ENCODE measurements at regions not wholly inside any gene's neighbourhood (a gene's known extent, or its start where the extent isn't known, plus 50 kb on each side); places are given as distances from the start of the nearest gene placed in this dataset.

- no peak for TF ChIP-seq POLR2A (IDR thresholded peaks at IDR 0.05; ENCODE audit: low read depth, low read length)
- no peak for TF ChIP-seq TAF1 (IDR thresholded peaks at IDR 0.05; ENCODE audit: low read depth, low read length)
- no peak for TF ChIP-seq POLR2AphosphoS5 (IDR thresholded peaks at IDR 0.05; ENCODE audit: low read depth, low read length)
- no peak for TF ChIP-seq SPI1 (IDR thresholded peaks at IDR 0.05; ENCODE audit: low read depth, low read length)
Measured at GRCh38 chr3:8319935-8320634, 181.5 kb upstream of the LMCD1 start.

All from GM12891 (cell line).